H1 (cell line): ENCODE measurements at regions not wholly inside any gene's neighbourhood (a gene's known extent, or its start where the extent isn't known, plus 50 kb on each side); places are given as distances from the start of the nearest gene placed in this dataset.

ENCODE experiments used
- CBX5 ChIP-seq: fragments of 300-800, 300-1000 bp; sonication (generic); IDR thresholded peaks from 2 replicates; pipeline ENCODE4 v1.7.1; 2016; ENCODE audit warnings: antibody characterized with exemption, low read length, low read depth
- CEBPB ChIP-seq: IDR thresholded peaks from 2 replicates; pipeline ENCODE4 v1.6.1; 2012; ENCODE audit warnings: low read depth, low read length
- MAFK ChIP-seq: IDR thresholded peaks from 2 replicates; pipeline ENCODE4 v1.6.1; 2012; ENCODE audit warnings: low read depth, mild to moderate bottlenecking, improper control_type of control experiment, low read length
- PHF8 ChIP-seq: fragments of 200-600 bp; sonication (generic); conservative IDR thresholded peaks from 2 replicates; pipeline ENCODE4 v1.7.1; 2012; ENCODE audit warnings: low read depth, mild to moderate bottlenecking, inconsistent platforms, low read length, moderate library complexity
- POLR2A ChIP-seq, 2 experiments: IDR thresholded peaks; 1 replicate in 1 of 2; 2 replicates in 1 of 2; pipeline ENCODE4 v1.6.1; 2011; ENCODE audit warnings: low read depth in 2 of 2, low read length in 2 of 2, mild to moderate bottlenecking in 2 of 2; ENCODE audit errors: control extremely low read depth in 1 of 2
- RAD21 ChIP-seq, 2 experiments: IDR thresholded peaks in 1 of 2; conservative IDR thresholded peaks in 1 of 2; 2 replicates each; pipeline ENCODE4 v1.6.1; 2011; ENCODE audit warnings: low read depth in 2 of 2, low read length in 2 of 2, improper control_type of control experiment in 1 of 2, inconsistent platforms in 1 of 2, mild to moderate bottlenecking in 1 of 2, moderate library complexity in 1 of 2
- SIRT6 ChIP-seq: IDR thresholded peaks from one replicate; pipeline ENCODE4 v1.7.1; 2012; ENCODE audit warnings: low read length, inconsistent platforms
- TCF12 ChIP-seq: IDR thresholded peaks from 2 replicates; pipeline ENCODE4 v1.6.1; 2011; ENCODE audit warnings: low read depth, mild to moderate bottlenecking, low read length
- TF ChIP-seq, protein P1 (sequence below): IDR thresholded peaks from 2 replicates; pipeline ENCODE4 v1.6.1; 2012; ENCODE audit warnings: low read length, inconsistent platforms

DNA sequence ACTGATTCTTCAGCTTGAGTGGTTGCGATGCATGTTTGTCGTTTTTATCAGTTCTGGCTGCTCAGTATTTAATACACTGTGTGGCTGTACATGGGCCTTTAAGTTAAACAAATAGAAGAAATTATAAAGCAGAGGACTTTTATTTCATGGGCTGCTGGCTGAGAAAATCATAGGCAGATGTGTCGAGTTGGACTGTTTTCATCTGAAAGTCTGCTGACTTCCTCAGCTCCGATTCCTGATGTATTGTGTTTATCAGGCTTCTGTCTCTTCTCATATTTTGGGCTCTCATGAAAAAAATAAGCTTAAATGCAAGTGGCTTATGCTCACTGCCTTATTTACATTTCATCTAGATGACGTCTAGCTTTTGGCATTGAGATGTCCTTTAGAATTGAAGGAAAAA lies 129.5 kb upstream of the GGTLC1 start (continued):
- no peak for TF ChIP-seq PHF8
- no peak for TF ChIP-seq TCF12
- no peak for TF ChIP-seq CBX5
- TF ChIP-seq RAD21 (IDR thresholded peaks at IDR 0.05 in 1 of 2, conservative IDR thresholded peaks at IDR 0.05 in 1 of 2; ENCODE audit: low read depth in 2 of 2, low read length in 2 of 2), result no peak
- no peak for TF ChIP-seq CEBPB
- no peak for TF ChIP-seq MAFK
- TF ChIP-seq, protein P1, sequence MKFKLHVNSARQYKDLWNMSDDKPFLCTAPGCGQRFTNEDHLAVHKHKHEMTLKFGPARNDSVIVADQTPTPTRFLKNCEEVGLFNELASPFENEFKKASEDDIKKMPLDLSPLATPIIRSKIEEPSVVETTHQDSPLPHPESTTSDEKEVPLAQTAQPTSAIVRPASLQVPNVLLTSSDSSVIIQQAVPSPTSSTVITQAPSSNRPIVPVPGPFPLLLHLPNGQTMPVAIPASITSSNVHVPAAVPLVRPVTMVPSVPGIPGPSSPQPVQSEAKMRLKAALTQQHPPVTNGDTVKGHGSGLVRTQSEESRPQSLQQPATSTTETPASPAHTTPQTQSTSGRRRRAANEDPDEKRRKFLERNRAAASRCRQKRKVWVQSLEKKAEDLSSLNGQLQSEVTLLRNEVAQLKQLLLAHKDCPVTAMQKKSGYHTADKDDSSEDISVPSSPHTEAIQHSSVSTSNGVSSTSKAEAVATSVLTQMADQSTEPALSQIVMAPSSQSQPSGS, result no peak
- no peak for TF ChIP-seq POLR2A (IDR thresholded peaks at IDR 0.05; ENCODE audit: control extremely low read depth in 1 of 2, low read depth in 2 of 2, low read length in 2 of 2)
- no peak for TF ChIP-seq SIRT6
